GM18870 (cell line): ENCODE measurements at regions not wholly inside any gene's neighbourhood (a gene's known extent, or its start where the extent isn't known, plus 50 kb on each side); places are given as distances from the start of the nearest gene placed in this dataset.

Experiments used
- ATAC-seq: cut with Tn5 transposase; IDR thresholded peaks from one replicate; pipeline ENCODE4 v1.9.1; 2021; ENCODE audit warnings: moderate library complexity; ENCODE audit not compliant: unreplicated experiment

GRCh38 chr17:72402727-72403210, 281.9 kb downstream of the SOX9 start:
- no peak for ATAC-seq

- ATAC-seq, result no peak
Observed at GRCh38 chr17:72403713-72404209, 282.9 kb downstream of the SOX9 start.

- ATAC-seq, result no peak
Observed at GRCh38 chr17:72404872-72405271, 284.1 kb downstream of the SOX9 start.

GRCh38 chr17:72405662-72406230, 284.9 kb downstream of the SOX9 start:
- ATAC-seq, result no peak

- no peak for ATAC-seq
Observed at GRCh38 chr17:72406498-72406897, 285.7 kb downstream of the SOX9 start.

GRCh38 chr17:72407336-72407909, 286.6 kb downstream of the SOX9 start:
- peak; percentile 84 for ATAC-seq

- no peak for ATAC-seq
Observed at GRCh38 chr17:72407931-72408330, 287.1 kb downstream of the SOX9 start.

GRCh38 chr17:72408641-72409040, 287.8 kb downstream of the SOX9 start:
- no peak for ATAC-seq

GRCh38 chr17:72409405-72410002, 288.7 kb downstream of the SOX9 start:
- ATAC-seq, result no peak

- ATAC-seq, result no peak
Observed at GRCh38 chr17:72411124-72411563, 290.3 kb downstream of the SOX9 start.

GRCh38 chr17:72412650-72413076, 291.8 kb downstream of the SOX9 start:
- ATAC-seq, result no peak

- ATAC-seq, result no peak
Observed at GRCh38 chr17:72413077-72414031, 292.5 kb downstream of the SOX9 start.

- no peak for ATAC-seq
Observed at GRCh38 chr17:72414032-72414396, 293.2 kb downstream of the SOX9 start.

- no peak for ATAC-seq
Observed at GRCh38 chr17:72414967-72415853, 294.4 kb downstream of the SOX9 start.

GRCh38 chr17:72416054-72416675, 295.3 kb downstream of the SOX9 start:
- ATAC-seq, result no peak

GRCh38 chr17:72416905-72417304, 296.1 kb downstream of the SOX9 start:
- ATAC-seq, result no peak

- ATAC-seq, result no peak
Observed at GRCh38 chr17:72417627-72418026, 296.8 kb downstream of the SOX9 start.

GRCh38 chr17:72419866-72420774, 299.3 kb downstream of the SOX9 start:
- peak; percentile 35 for ATAC-seq

- ATAC-seq, result no peak
Observed at GRCh38 chr17:72420775-72421127, 299.9 kb downstream of the SOX9 start.
